ENCODE measurements at regions not wholly inside any gene's neighbourhood (a gene's known extent, or its start where the extent isn't known, plus 50 kb on each side); places are given as distances from the start of the nearest gene placed in this dataset.

DNA sequence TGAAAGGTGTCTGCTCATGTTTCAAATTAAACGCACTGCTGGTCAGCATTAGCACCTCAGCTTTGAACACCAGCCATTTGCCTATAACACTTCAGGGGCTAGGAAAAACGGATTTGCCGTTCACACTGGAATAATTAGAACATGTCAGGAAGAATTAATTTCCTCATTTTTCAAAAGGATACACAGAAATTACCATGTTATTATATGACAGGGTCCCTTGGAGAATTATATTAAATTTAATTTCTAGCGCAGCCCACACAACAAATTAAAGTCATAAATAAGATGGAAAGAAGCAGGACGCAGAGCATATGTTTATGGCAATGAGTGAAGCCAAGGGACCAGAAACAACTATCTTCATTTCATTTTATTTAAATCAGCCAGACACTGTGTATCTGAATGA, 83.8 kb upstream of the SOX6 start:
- no peak for DNase-seq (ENCODE audit: low spot score)

DNA sequence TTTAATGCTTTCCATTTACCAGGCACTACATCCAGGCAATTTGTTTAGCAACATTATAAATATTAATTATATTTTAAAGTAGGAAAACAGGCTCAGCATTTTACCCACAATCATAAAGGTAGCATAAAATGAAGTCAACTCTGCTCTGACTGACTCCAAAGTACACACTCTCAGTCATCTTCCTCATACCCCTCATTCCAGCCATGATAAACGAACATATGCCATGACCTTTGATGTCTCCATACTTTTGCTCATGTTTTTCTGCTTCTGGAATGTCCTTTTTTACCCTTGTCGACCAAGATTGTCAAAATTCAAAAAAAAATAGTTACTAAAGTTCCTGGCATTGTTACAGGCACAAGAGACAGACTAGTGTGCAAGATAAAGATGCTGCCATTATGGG, 77.7 kb upstream of the SOX6 start:
- DNase-seq (ENCODE audit: low spot score): no peak

- no peak for DNase-seq (ENCODE audit: low spot score)
These were observed 74.3 kb upstream of the SOX6 start for GRCh38 chr11:16430674-16431073.

- DNase-seq (ENCODE audit: low spot score): no peak
These were observed 65.5 kb upstream of the SOX6 start for GRCh38 chr11:16421826-16422225.

GRCh38 chr11:16418428-16419097, 62.2 kb upstream of the SOX6 start:
- DNase-seq (ENCODE audit: low spot score): no peak

DNA sequence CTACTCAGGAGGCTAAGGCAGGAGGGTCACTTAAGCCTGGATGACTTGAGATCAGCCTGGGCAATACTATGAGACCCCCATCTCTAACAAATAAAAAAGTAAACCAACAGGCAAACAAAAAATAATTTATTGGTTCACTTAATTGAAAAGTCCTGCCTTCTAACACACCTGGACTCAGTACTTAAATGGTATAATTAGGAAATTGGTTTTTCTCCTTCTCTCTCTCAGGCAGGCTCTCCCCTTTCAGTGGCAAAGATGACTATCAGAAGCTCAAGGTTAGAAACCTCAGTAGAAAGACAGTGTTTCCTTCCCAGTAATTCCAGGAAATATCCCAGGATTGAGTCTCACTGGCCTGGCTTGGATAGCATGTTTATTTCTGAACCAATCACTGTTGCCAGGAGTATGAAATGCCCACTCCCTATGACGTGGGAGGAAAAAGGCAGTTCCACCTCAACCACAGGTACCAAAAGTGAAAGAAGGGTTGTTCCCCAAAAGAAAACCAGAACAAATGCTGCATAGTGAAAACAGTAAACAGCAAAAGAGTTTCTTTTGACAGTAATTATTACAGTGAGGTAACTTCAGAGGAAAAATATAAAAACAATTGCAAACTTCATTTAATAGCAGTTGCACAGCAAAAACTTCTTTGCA, 56.3 kb upstream of the SOX6 start:
- DNase-seq (ENCODE audit: low spot score): no peak

GRCh38 chr11:16410479-16410878, 54.1 kb upstream of the SOX6 start:
- no peak for DNase-seq (ENCODE audit: low spot score)

- no peak for DNase-seq (ENCODE audit: low spot score)
These were observed 52.3 kb upstream of the SOX6 start for GRCh38 chr11:16408619-16409018.

DNA sequence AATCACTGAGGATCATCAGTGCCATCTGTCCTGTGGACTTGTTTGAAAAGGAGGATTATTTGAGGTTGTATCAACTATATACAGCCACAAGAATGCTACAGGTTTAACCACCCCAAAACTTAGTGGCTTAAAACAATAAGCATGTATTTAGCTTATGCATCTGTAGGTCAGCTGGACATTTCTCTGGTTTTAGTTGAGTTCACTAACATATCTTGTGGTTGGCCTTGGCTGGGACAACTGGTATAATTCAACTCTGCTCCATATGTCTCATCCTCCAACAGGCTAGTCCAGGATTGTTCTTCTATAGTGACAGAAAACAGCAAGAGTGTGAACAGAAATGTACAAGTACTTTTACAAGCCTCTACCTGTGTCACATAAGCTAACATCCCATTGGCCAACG, 49.9 kb upstream of the SOX6 start:
- no peak for DNase-seq (ENCODE audit: low spot score)
